Neural cell (in vitro differentiated cells): ENCODE measurements at regions not wholly inside any gene's neighbourhood (a gene's known extent, or its start where the extent isn't known, plus 50 kb on each side); places are given as distances from the start of the nearest gene placed in this dataset.

ENCODE experiments used
- H2AFZ ChIP-seq: fragments of 200-600, 300-800 bp; sonication (generic), shearing (Covaris generic); 2 replicates; pipeline ENCODE4 v1.6.0; 2014; ENCODE audit warnings: low read depth, mild to moderate bottlenecking, antibody characterized with exemption, low read length, moderate library complexity
- H3F3A ChIP-seq: fragments of 200-600 bp; shearing (Covaris generic); 2 replicates; pipeline ENCODE4 v1.6.1; 2016; ENCODE audit warnings: mild to moderate bottlenecking, moderate library complexity, mixed read lengths, antibody characterized with exemption, low read length; ENCODE audit not compliant: insufficient read depth, poor library complexity, severe bottlenecking
- H3K27ac ChIP-seq: fragments of 200-600, 300-800 bp; sonication (generic), shearing (Covaris generic); 2 replicates; pipeline ENCODE4 v1.5.1; 2014; ENCODE audit warnings: mild to moderate bottlenecking, low read length, moderate library complexity
- H3K27me3 ChIP-seq: fragments of 300-800, 200-600 bp; sonication (generic), shearing (Covaris generic); 2 replicates; pipeline ENCODE4 v1.6.0; 2014; ENCODE audit warnings: mild to moderate bottlenecking, low read depth, low read length, moderate library complexity; ENCODE audit not compliant: insufficient read depth
- H3K36me3 ChIP-seq: fragments of 300-800, 200-600 bp; sonication (generic), shearing (Covaris generic); 2 replicates; pipeline ENCODE4 v1.5.1; 2014; ENCODE audit warnings: mild to moderate bottlenecking, antibody characterized with exemption, low read length, moderate library complexity; ENCODE audit not compliant: insufficient read depth
- H3K4me2 ChIP-seq: fragments of 300-800, 200-600 bp; sonication (generic), shearing (Covaris generic); 2 replicates; pipeline ENCODE4 v1.6.0; 2014; ENCODE audit warnings: mild to moderate bottlenecking, low read length
- H3K4me3 ChIP-seq: fragments of 300-800, 200-600 bp; sonication (generic), shearing (Covaris generic); 2 replicates; pipeline ENCODE4 v1.5.1; 2014; ENCODE audit warnings: mild to moderate bottlenecking, low read length, moderate library complexity
- H3K79me2 ChIP-seq: fragments of 200-600 bp; shearing (Covaris generic); replicated peaks from 2 replicates; pipeline ENCODE4 v1.6.0; 2014; ENCODE audit warnings: mild to moderate bottlenecking, low read length, moderate library complexity; ENCODE audit not compliant: insufficient read depth
- H3K9ac ChIP-seq: fragments of 300-800, 200-600 bp; sonication (generic), shearing (Covaris generic); 2 replicates; pipeline ENCODE4 v1.6.1; 2016; ENCODE audit warnings: mild to moderate bottlenecking, low read length, mixed read lengths
- H3K9me2 ChIP-seq: fragments of 200-600 bp; shearing (Covaris generic); 2 replicates; pipeline ENCODE4 v1.6.1; 2016; ENCODE audit warnings: mild to moderate bottlenecking, low read length, mixed read lengths; ENCODE audit not compliant: insufficient read depth
- H3K9me3 ChIP-seq: fragments of 200-600, 300-800 bp; sonication (generic), shearing (Covaris generic); 2 replicates; pipeline ENCODE4 v1.6.1; 2016; ENCODE audit warnings: mild to moderate bottlenecking, mixed run types, low read length, moderate library complexity, mixed read lengths
- H4K20me1 ChIP-seq: fragments of 200-600 bp; shearing (Covaris generic); 2 replicates; pipeline ENCODE4 v1.6.1; 2016; ENCODE audit warnings: mild to moderate bottlenecking, mixed run types; ENCODE audit not compliant: insufficient read depth
- CTCF ChIP-seq: fragments of 450-650 bp; IDR thresholded peaks from 2 replicates; pipeline ENCODE4 v1.5.1; 2014; ENCODE audit warnings: antibody characterized with exemption, mild to moderate bottlenecking, moderate library complexity; ENCODE audit not compliant: poor library complexity, severe bottlenecking
- EP300 ChIP-seq: fragments of 450-650 bp; conservative IDR thresholded peaks from 2 replicates; pipeline ENCODE4 v1.6.1; 2014; ENCODE audit warnings: antibody characterized with exemption, mild to moderate bottlenecking, moderate library complexity; ENCODE audit not compliant: poor library complexity, severe bottlenecking
- EZH2 ChIP-seq: fragments of 200-600, 300-800 bp; shearing (Covaris generic), sonication (generic); IDR thresholded peaks from 2 replicates; pipeline ENCODE4 v1.6.1; 2014; ENCODE audit warnings: antibody characterized with exemption, low read length, borderline replicate concordance, mild to moderate bottlenecking; ENCODE audit not compliant: insufficient read depth, poor library complexity, severe bottlenecking
- MXI1 ChIP-seq: fragments of 450-650 bp; conservative IDR thresholded peaks from 2 replicates; pipeline ENCODE4 v1.6.1; 2014; ENCODE audit warnings: antibody characterized with exemption, mild to moderate bottlenecking; ENCODE audit not compliant: poor library complexity, severe bottlenecking
- POLR2AphosphoS5 ChIP-seq: IDR thresholded peaks from 2 replicates; pipeline ENCODE4 v1.6.1; 2012
- RAD21 ChIP-seq: fragments of 450-650 bp; conservative IDR thresholded peaks from 2 replicates; pipeline ENCODE4 v1.6.1; 2014; ENCODE audit warnings: antibody characterized with exemption, mild to moderate bottlenecking, moderate library complexity
- REST ChIP-seq: IDR thresholded peaks from 2 replicates; pipeline ENCODE4 v1.6.1; 2012; ENCODE audit warnings: borderline replicate concordance
- SMC3 ChIP-seq: fragments of 450-650 bp; conservative IDR thresholded peaks from 2 replicates; pipeline ENCODE4 v1.6.1; 2014; ENCODE audit warnings: antibody characterized with exemption, mild to moderate bottlenecking, moderate library complexity; ENCODE audit not compliant: poor library complexity
- TAF1 ChIP-seq: IDR thresholded peaks from 2 replicates; pipeline ENCODE4 v1.6.1; 2012; ENCODE audit warnings: low read depth

- H3K9me2 ChIP-seq: no peaks in the 10 kb centered on the region
- H3K36me3 ChIP-seq: no peaks in the 10 kb centered on the region
- H3K27ac ChIP-seq: no peak overlapping the region
- no peaks in the 10 kb centered on the region for H3K27me3 ChIP-seq
- H3K4me2 ChIP-seq: no peak overlapping the region
- no peak for TF ChIP-seq MXI1
- TF ChIP-seq CTCF: no peak
- no peak for TF ChIP-seq REST
- no peak for TF ChIP-seq POLR2AphosphoS5
- no peak for TF ChIP-seq RAD21
- no peak for TF ChIP-seq EP300
- no peak for TF ChIP-seq TAF1
- no peak overlapping the region for H3K4me3 ChIP-seq
- no peaks in the 10 kb centered on the region for H3K79me2 ChIP-seq
- H3K9ac ChIP-seq: no peak overlapping the region
- no peak overlapping the region for H2AFZ ChIP-seq
- H4K20me1 ChIP-seq: no peaks in the 10 kb centered on the region
- no peaks in the 10 kb centered on the region for H3F3A ChIP-seq
- no peaks in the 10 kb centered on the region for H3K9me3 ChIP-seq
Measured at GRCh38 chr11:27195837-27196202, 155.2 kb downstream of the BBOX1 start.

GRCh38 chr11:27194976-27195375 is 154.4 kb downstream of the BBOX1 start:
- Histone ChIP-seq H3K27ac (no peak overlapping the region), H3K9me3 (no peaks in the 10 kb centered on the region), H3K36me3 (no peaks in the 10 kb centered on the region), H3K9me2 (no peaks in the 10 kb centered on the region), H3K27me3 (no peaks in the 10 kb centered on the region), H4K20me1 (no peaks in the 10 kb centered on the region), H2AFZ (no peak overlapping the region), H3K79me2 (no peaks in the 10 kb centered on the region), H3K4me3 (no peak overlapping the region), H3K9ac (no peak overlapping the region), H3K4me2 (no peak overlapping the region), H3F3A (no peaks in the 10 kb centered on the region)
- TF ChIP-seq MXI1: no peak
- no peak for TF ChIP-seq SMC3

GRCh38 chr11:27193434-27194225 is 153.0 kb downstream of the BBOX1 start:
- no peak overlapping the region for H3K27ac ChIP-seq
- no peaks in the 10 kb centered on the region for H3K36me3 ChIP-seq
- H3F3A ChIP-seq: no peaks in the 10 kb centered on the region
- no peak overlapping the region for H3K4me2 ChIP-seq
- H3K79me2 ChIP-seq: no peaks in the 10 kb centered on the region
- no peak overlapping the region for H3K4me3 ChIP-seq
- TF ChIP-seq REST (no peak), EP300 (no peak), POLR2AphosphoS5 (no peak), MXI1 (no peak), EZH2 (no peak), CTCF (no peak), TAF1 (no peak), SMC3 (no peak), RAD21 (no peak)
- H3K9ac ChIP-seq: no peak overlapping the region
- no peaks in the 10 kb centered on the region for H3K27me3 ChIP-seq
- H3K9me3 ChIP-seq: no peaks in the 10 kb centered on the region
- no peak overlapping the region for H2AFZ ChIP-seq
- H4K20me1 ChIP-seq: no peaks in the 10 kb centered on the region
- H3K9me2 ChIP-seq: no peaks in the 10 kb centered on the region
